Parathyroid adenoma (tissue), 2 donors: ENCODE measurements at regions not wholly inside any gene's neighbourhood (a gene's known extent, or its start where the extent isn't known, plus 50 kb on each side); places are given as distances from the start of the nearest gene placed in this dataset.

Experiments
- H2AFZ ChIP-seq: fragments of 300-600 bp; sonication (generic); one replicate; pipeline ENCODE4 v1.7.0; 2017; ENCODE audit warnings: antibody characterized with exemption, mild to moderate bottlenecking
- H3K27ac ChIP-seq: fragments of 300-600 bp; sonication (generic); one replicate; pipeline ENCODE4 v1.7.0; 2017
- H3K27me3 ChIP-seq: fragments of 300-600 bp; sonication (generic); one replicate; pipeline ENCODE4 v1.7.0; 2017; ENCODE audit warnings: low read length; ENCODE audit not compliant: control insufficient read depth, insufficient read depth
- H3K36me3 ChIP-seq: fragments of 300-600 bp; sonication (generic); one replicate; pipeline ENCODE4 v1.7.0; 2017; ENCODE audit warnings: low read length; ENCODE audit not compliant: control insufficient read depth, insufficient read depth
- H3K4me1 ChIP-seq: fragments of 300-600 bp; sonication (generic); one replicate; pipeline ENCODE4 v1.7.0; 2017; ENCODE audit warnings: control low read depth
- H3K4me2 ChIP-seq: fragments of 300-600 bp; sonication (generic); one replicate; pipeline ENCODE4 v1.7.0; 2017; ENCODE audit warnings: low read length
- H3K4me3 ChIP-seq: fragments of 300-600 bp; sonication (generic); one replicate; pipeline ENCODE4 v1.7.0; 2017; ENCODE audit warnings: low read depth, low read length
- H3K79me2 ChIP-seq: fragments of 300-600 bp; sonication (generic); one replicate; pipeline ENCODE4 v1.7.0; 2017; ENCODE audit warnings: control low read depth
- H3K9ac ChIP-seq: fragments of 300-600 bp; sonication (generic); one replicate; pipeline ENCODE4 v1.7.0; 2017; ENCODE audit warnings: mild to moderate bottlenecking
- H3K9me3 ChIP-seq: fragments of 300-600 bp; sonication (generic); one replicate; pipeline ENCODE4 v1.7.0; 2017; ENCODE audit warnings: low read length; ENCODE audit not compliant: control insufficient read depth
- CTCF ChIP-seq: fragments of 300-600 bp; sonication (generic); IDR thresholded peaks from one replicate; pipeline ENCODE4 v1.7.0; 2017; ENCODE audit warnings: antibody characterized with exemption, mild to moderate bottlenecking
- donor health status: primary hyperparathyroidism.

- Histone ChIP-seq H3K27me3 (no peaks in the 10 kb centered on the region), H3K9me3 (no peaks in the 10 kb centered on the region), H3K27ac (no peak overlapping the region), H3K79me2 (no peaks in the 10 kb centered on the region), H3K4me1 (no peaks in the 10 kb centered on the region), H3K9ac (no peak overlapping the region), H3K36me3 (no peaks in the 10 kb centered on the region), H2AFZ (no peak overlapping the region), H3K4me3 (no peak overlapping the region), H3K4me2 (no peak overlapping the region)
- TF ChIP-seq CTCF = no peak
These were observed 185.2 kb downstream of the SLC4A3 start for GRCh38 chr2:219812672-219813071.

- no peak overlapping the region for H3K27ac ChIP-seq
- no peak for TF ChIP-seq CTCF
These were observed 193.3 kb downstream of the SLC4A3 start for GRCh38 chr2:219820767-219821166.

DNA sequence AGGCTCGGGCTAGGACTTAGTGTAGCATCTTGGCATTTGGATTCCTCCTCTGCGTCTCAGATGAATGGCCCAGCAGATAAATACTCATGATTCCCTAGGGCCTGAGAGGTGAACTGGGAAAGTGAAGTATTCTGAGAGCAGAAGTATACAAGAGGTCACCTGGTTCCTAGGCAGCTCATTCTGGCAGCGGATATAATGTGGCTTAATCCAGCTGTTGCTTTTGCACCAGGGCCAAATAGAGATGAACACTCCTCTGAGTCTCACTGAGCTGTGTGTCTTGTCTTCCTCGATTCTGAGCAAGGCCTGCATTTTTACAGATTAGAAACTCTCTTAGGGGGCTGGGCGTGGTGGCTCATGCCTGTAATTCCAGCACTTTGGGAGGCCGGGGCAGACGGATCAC, 196.1 kb downstream of the SLC4A3 start:
- no peak overlapping the region for H3K27ac ChIP-seq
- no peaks in the 10 kb centered on the region for H3K79me2 ChIP-seq
- H3K4me2 ChIP-seq = no peak overlapping the region
- no peak overlapping the region for H2AFZ ChIP-seq
- H3K36me3 ChIP-seq = no peaks in the 10 kb centered on the region
- no peaks in the 10 kb centered on the region for H3K4me1 ChIP-seq
- H3K9me3 ChIP-seq = no peaks in the 10 kb centered on the region
- H3K9ac ChIP-seq = no peak overlapping the region
- no peak for TF ChIP-seq CTCF
- no peaks in the 10 kb centered on the region for H3K27me3 ChIP-seq
- H3K4me3 ChIP-seq = no peak overlapping the region

More at GRCh38 chr2:219820767-219821166, 193.3 kb downstream of the SLC4A3 start:
- no peaks in the 10 kb centered on the region for H3K79me2 ChIP-seq
- H3K4me3 ChIP-seq = no peak overlapping the region
- H3K27me3 ChIP-seq = no peaks in the 10 kb centered on the region
- H2AFZ ChIP-seq = no peak overlapping the region
- no peak overlapping the region for H3K4me2 ChIP-seq
- no peaks in the 10 kb centered on the region for H3K9me3 ChIP-seq
- H3K36me3 ChIP-seq = no peaks in the 10 kb centered on the region
- no peak overlapping the region for H3K9ac ChIP-seq
- H3K4me1 ChIP-seq = no peaks in the 10 kb centered on the region

- H3K27me3 ChIP-seq = no peaks in the 10 kb centered on the region
- H3K4me2 ChIP-seq = no peak overlapping the region
- H3K4me3 ChIP-seq = no peak overlapping the region
- no peaks in the 10 kb centered on the region for H3K9me3 ChIP-seq
- no peak overlapping the region for H3K27ac ChIP-seq
- H3K4me1 ChIP-seq = no peaks in the 10 kb centered on the region
- H3K79me2 ChIP-seq = no peaks in the 10 kb centered on the region
- H2AFZ ChIP-seq = no peak overlapping the region
- no peak overlapping the region for H3K9ac ChIP-seq
- TF ChIP-seq CTCF = no peak
- no peaks in the 10 kb centered on the region for H3K36me3 ChIP-seq
These were observed 197.6 kb downstream of the SLC4A3 start for GRCh38 chr2:219824996-219825395.

- H3K9ac ChIP-seq = no peak overlapping the region
- no peak for TF ChIP-seq CTCF
- H3K9me3 ChIP-seq = no peaks in the 10 kb centered on the region
- no peaks in the 10 kb centered on the region for H3K4me1 ChIP-seq
- H3K79me2 ChIP-seq = no peaks in the 10 kb centered on the region
- H3K27me3 ChIP-seq = no peaks in the 10 kb centered on the region
- H3K27ac ChIP-seq = no peak overlapping the region
- no peak overlapping the region for H3K4me3 ChIP-seq
- no peak overlapping the region for H2AFZ ChIP-seq
- H3K36me3 ChIP-seq = no peaks in the 10 kb centered on the region
- H3K4me2 ChIP-seq = no peak overlapping the region
These were observed 200.7 kb downstream of the SLC4A3 start for GRCh38 chr2:219828127-219828526.
